GM12878 (cell line): ENCODE measurements at regions not wholly inside any gene's neighbourhood (a gene's known extent, or its start where the extent isn't known, plus 50 kb on each side); places are given as distances from the start of the nearest gene placed in this dataset.

ENCODE experiments used
- ATAC-seq: fragments of 200-7000 bp; cut with Tn5 transposase; 3 replicates; pipeline ENCODE4 v1.9.1; 2020; ENCODE audit warnings: mild to moderate bottlenecking, moderate library complexity
- BruUV-seq: library from RNA; stranded (reverse); fragments of 400-500 nt; replicated peaks from 2 replicates; lab custom pipeline; 2021; lab: Mats Ljungman, UMichigan
- CTCF ChIA-PET: fragments of 300-600 bp; sonication (Branson Sonifier 250); formaldehyde crosslinking; extraction: SDS; loops from one replicate; lab custom pipeline; 2021; ENCODE audit warnings: inconsistent platforms; lab: Yijun Ruan, JAX
- POLR2A ChIA-PET: fragments of 350-600 bp; formaldehyde crosslinking; extraction: SDS; loops from one replicate; lab custom pipeline; 2021; ENCODE audit warnings: inconsistent platforms; lab: Charles Lee
- RAD21 ChIA-PET: fragments of 300-600 bp; sonication (Branson Sonifier 250); formaldehyde crosslinking; loops from one replicate; lab custom pipeline; 2023; ENCODE audit warnings: antibody characterized with exemption; ENCODE audit not compliant: unreplicated experiment; lab: Charles Lee
- SMC1A ChIA-PET: fragments of 300-600 bp; sonication (Branson Sonifier 250); formaldehyde crosslinking; loops from one replicate; lab custom pipeline; 2023; ENCODE audit not compliant: unreplicated experiment, uncharacterized antibody; lab: Charles Lee
- DNase-seq: peaks from one replicate; pipeline ENCODE4 v3.0.0-alpha.2; 2011; ENCODE audit warnings: low read depth, low spot score
- FAIRE-seq: peaks from 3 replicates; lab custom pipeline; 2011; peaks lifted over from hg19 to GRCh38; lab: Jason Lieb, UNC
- H2AFZ ChIP-seq: 2 replicates; pipeline ENCODE4 v1.6.0; 2011; ENCODE audit warnings: low read depth, low read length, control low read depth; ENCODE audit not compliant: control insufficient read depth
- H3K27ac ChIP-seq: 2 replicates; pipeline ENCODE4 v1.5.1; 2011; ENCODE audit warnings: control low read depth; ENCODE audit not compliant: control insufficient read depth, insufficient read depth
- H3K27me3 ChIP-seq, 2 experiments: replicated peaks in 1 of 2; 2 replicates each; pipeline versions ENCODE4 v1.6.0 to v1.6.1; 2011; ENCODE audit warnings: low read length in 1 of 2; ENCODE audit not compliant: control insufficient read depth in 2 of 2, insufficient read depth in 2 of 2
- H3K36me3 ChIP-seq, 2 experiments: 2 replicates each; pipeline ENCODE4 v1.5.1; 2011; ENCODE audit warnings: low read length in 1 of 2; ENCODE audit not compliant: control insufficient read depth in 2 of 2, insufficient read depth in 2 of 2
- H3K4me1 ChIP-seq: 2 replicates; pipeline ENCODE4 v1.6.1; 2011; ENCODE audit warnings: mild to moderate bottlenecking, low read length, moderate library complexity, mixed read lengths; ENCODE audit not compliant: control insufficient read depth, insufficient read depth
- H3K4me2 ChIP-seq: 2 replicates; pipeline ENCODE4 v1.6.0; 2011; ENCODE audit warnings: control low read depth; ENCODE audit not compliant: control insufficient read depth, insufficient read depth
- H3K4me3 ChIP-seq: fragments of 200-600 bp; sonication (generic); 2 replicates; pipeline ENCODE4 v1.5.1; 2016
- H3K79me2 ChIP-seq: 2 replicates; pipeline ENCODE4 v1.6.0; 2011; ENCODE audit warnings: low read length; ENCODE audit not compliant: control insufficient read depth, insufficient read depth
- H3K9ac ChIP-seq: 2 replicates; pipeline ENCODE4 v1.8.0; 2011; ENCODE audit warnings: low read length, control low read depth, mixed read lengths; ENCODE audit not compliant: control insufficient read depth, insufficient read depth
- H3K9me3 ChIP-seq: replicated peaks from 3 replicates; pipeline ENCODE4 v1.5.1; 2011; ENCODE audit warnings: mild to moderate bottlenecking, low read length; ENCODE audit not compliant: control insufficient read depth, insufficient read depth
- H4K20me1 ChIP-seq: 2 replicates; pipeline ENCODE4 v1.6.0; 2011; ENCODE audit not compliant: control insufficient read depth, insufficient read depth
- ATF2 ChIP-seq: IDR thresholded peaks from 2 replicates; pipeline ENCODE4 v1.6.1; 2012; ENCODE audit warnings: low read length, inconsistent platforms
- EED ChIP-seq: sonication (generic); IDR thresholded peaks from 2 replicates; pipeline ENCODE4 v1.6.1; 2016; ENCODE audit warnings: antibody characterized with exemption, low read depth
- IRF3 ChIP-seq: fragments of 450-650 bp; IDR thresholded peaks from 2 replicates; pipeline ENCODE4 v1.6.1; 2014; ENCODE audit warnings: mild to moderate bottlenecking
- NFYB ChIP-seq: IDR thresholded peaks from 2 replicates; pipeline ENCODE4 v1.6.1; 2011; ENCODE audit warnings: low read depth, mild to moderate bottlenecking, low read length, improper control_type of control experiment, moderate library complexity; ENCODE audit not compliant: insufficient read depth
- RELA ChIP-seq: fragments of 450-650 bp; IDR thresholded peaks from 2 replicates; pipeline ENCODE4 v1.8.0; 2014; ENCODE audit warnings: borderline replicate concordance; ENCODE audit not compliant: partially characterized antibody
- RELB ChIP-seq: fragments of 450-650 bp; IDR thresholded peaks from 2 replicates; pipeline ENCODE4 v1.6.1; 2017; ENCODE audit warnings: low read depth, mild to moderate bottlenecking, moderate library complexity
- SMARCA5 ChIP-seq: fragments of 450-650 bp; IDR thresholded peaks from 2 replicates; pipeline ENCODE4 v1.6.1; 2017; ENCODE audit warnings: mild to moderate bottlenecking
- SMC3 ChIP-seq: IDR thresholded peaks from 2 replicates; pipeline ENCODE4 v1.6.1; 2011; ENCODE audit warnings: low read length, improper control_type of control experiment, borderline replicate concordance
- SPI1 ChIP-seq: IDR thresholded peaks from 2 replicates; pipeline ENCODE4 v1.6.1; 2011; ENCODE audit warnings: low read depth, mild to moderate bottlenecking, low read length, moderate library complexity, borderline replicate concordance; ENCODE audit not compliant: insufficient read depth
- TCF3 ChIP-seq: IDR thresholded peaks from 2 replicates; pipeline ENCODE4 v1.6.1; 2012; ENCODE audit warnings: low read depth, mild to moderate bottlenecking, low read length, borderline replicate concordance; ENCODE audit not compliant: insufficient read depth
- ZNF274 ChIP-seq: IDR thresholded peaks from one replicate; pipeline ENCODE4 v1.8.0; 2011; ENCODE audit not compliant: insufficient read length, insufficient read depth
- whole genome bisulfite sequencing: methylation state at CpG from one replicate; pipeline ENCODE4 v1.1.6; 2016; ENCODE audit warnings: low lambda C conversion rate; ENCODE audit not compliant: insufficient replicate concordance, insufficient coverage; ENCODE audit errors: missing lambda C conversion rate; 5-methylcytosine and 5-hydroxymethylcytosine counted together
- in situ Hi-C: fragments of 300-500 bp; cut with MboI; formaldehyde crosslinking; loops from 9 replicates; pipeline ENCODE4 v1.14.3; 2018; ENCODE audit warnings: mixed read lengths
- intact Hi-C: fragments of 100-400 bp; cut with micrococcal nuclease; formaldehyde crosslinking; loops from one replicate; pipeline ENCODE4 v1.14.2; 2022; ENCODE audit not compliant: unreplicated experiment

GRCh38 chr11:86156397-86156955 lies 87.6 kb upstream of the PICALM start:
- no peaks in the 10 kb centered on the region for H3K27me3 ChIP-seq
- no peak for ATAC-seq
- no peak for TF ChIP-seq EED
- TF ChIP-seq SPI1, result peak; percentile 6; the same call in 1 of the 2 replicates
- SMC1A ChIA-PET, result no interaction called here
- H3K36me3 ChIP-seq, result no peaks in the 10 kb centered on the region
- no peak overlapping the region for H3K27ac ChIP-seq
- no peak for DNase-seq
- no peak for FAIRE-seq
- BruUV-seq, result no TSS peak
- H3K9ac ChIP-seq, result no peak overlapping the region
- intact Hi-C loops (no loop called here), in situ Hi-C loops (no loop called here)
- CTCF ChIA-PET, result interaction anchor here (0.8 to 1.1 kb wide), 2 partner anchors 9 to 94 kb away, joined by 4 to 5 read pairs; no protein-coding TSS in a partner anchor
- 70% methylated on average over 3 of the region's 3 CpGs for WGBS
- no peaks in the 10 kb centered on the region for H3K79me2 ChIP-seq
- no peak overlapping the region for H2AFZ ChIP-seq
- POLR2A ChIA-PET, result interaction anchor here (0.5 to 0.7 kb wide), 2 partner anchors 32 to 165 kb away, joined by 3 to 4 read pairs; no protein-coding TSS in a partner anchor
- H3K4me1 ChIP-seq, result peaks cover 25% of the 10 kb centered on the region
- H4K20me1 ChIP-seq, result no peaks in the 10 kb centered on the region
- H3K9me3 ChIP-seq, result no peaks in the 10 kb centered on the region; the same call in 1 of the 3 replicates
- RAD21 ChIA-PET, result interaction anchor here (1.1 kb wide), 1 partner anchor 32 kb away, joined by 4 read pairs; no protein-coding TSS in a partner anchor
- no peak overlapping the region for H3K4me2 ChIP-seq
- no peak overlapping the region for H3K4me3 ChIP-seq

- no peaks in the 10 kb centered on the region for H4K20me1 ChIP-seq
- ATAC-seq, result no peak
- ChIA-PET POLR2A (no interaction called here), CTCF (no interaction called here), RAD21 (no interaction called here), SMC1A (no interaction called here)
- no peak overlapping the region for H3K27ac ChIP-seq
- no peak overlapping the region for H3K4me3 ChIP-seq
- in situ Hi-C loops (no loop called here), intact Hi-C loops (no loop called here)
- H3K4me2 ChIP-seq, result no peak overlapping the region
- no peak overlapping the region for H2AFZ ChIP-seq
- H3K79me2 ChIP-seq, result no peaks in the 10 kb centered on the region
- no peaks in the 10 kb centered on the region for H3K27me3 ChIP-seq
- no peak for FAIRE-seq
- no TSS peak for BruUV-seq
- 93% methylated on average over 7 of the region's 7 CpGs for WGBS
- H3K4me1 ChIP-seq, result peaks cover 21% of the 10 kb centered on the region
- no peak for DNase-seq
- H3K36me3 ChIP-seq, result no peaks in the 10 kb centered on the region
- no peak overlapping the region for H3K9ac ChIP-seq
- H3K9me3 ChIP-seq, result no peaks in the 10 kb centered on the region; the same call in 1 of the 3 replicates
- TF ChIP-seq RELB, result no peak
- TF ChIP-seq SMC3, result no peak
- no peak for TF ChIP-seq ZNF274
- no peak for TF ChIP-seq TCF3
- no peak for TF ChIP-seq IRF3
- TF ChIP-seq ATF2, result no peak
- TF ChIP-seq NFYB, result no peak
- no peak for TF ChIP-seq SMARCA5
- TF ChIP-seq RELA, result no peak
These were observed 86.4 kb upstream of the PICALM start for GRCh38 chr11:86155200-86155844.
